Neutrophil (primary cell): ENCODE measurements at regions not wholly inside any gene's neighbourhood (a gene's known extent, or its start where the extent isn't known, plus 50 kb on each side); places are given as distances from the start of the nearest gene placed in this dataset.
"Not testable (repeated sequence)": the region's sequence is repeated elsewhere in the genome, so short reads cannot be mapped to it uniquely, and the experiment has no call there.

Experiments used
- H3K27ac ChIP-seq: fragments of 200-600 bp; sonication (generic); 2 replicates; pipeline ENCODE4 v1.5.1; 2016; ENCODE audit warnings: mild to moderate bottlenecking, moderate library complexity
- H3K27me3 ChIP-seq: fragments of 200-600 bp; sonication (generic); 2 replicates; pipeline ENCODE4 v1.6.0; 2016; ENCODE audit warnings: mild to moderate bottlenecking
- H3K36me3 ChIP-seq: fragments of 200-600 bp; sonication (generic); 2 replicates; pipeline ENCODE4 v1.5.1; 2017
- H3K4me1 ChIP-seq, 2 experiments: fragments of 200-600 bp in 1 of 2; sonication (generic) in 1 of 2; 1 replicate in 1 of 2; 2 replicates in 1 of 2; pipeline versions ENCODE4 v1.5.1 to v1.6.1; 2013 to 2016; ENCODE audit warnings: low read depth in 1 of 2, low read length in 1 of 2, mild to moderate bottlenecking in 1 of 2, moderate library complexity in 1 of 2; ENCODE audit not compliant: control insufficient read depth in 1 of 2, insufficient read depth in 1 of 2
- H3K4me3 ChIP-seq, 2 experiments: fragments of 200-600 bp in 1 of 2; sonication (generic) in 1 of 2; 1 replicate in 1 of 2; 2 replicates in 1 of 2; pipeline ENCODE4 v1.5.1; 2013 to 2016; ENCODE audit warnings: low read depth in 1 of 2, low read length in 1 of 2, mild to moderate bottlenecking in 1 of 2, moderate library complexity in 1 of 2
- H3K9me3 ChIP-seq: fragments of 200-600 bp; sonication (generic); 2 replicates; pipeline ENCODE4 v1.5.1; 2016
- CTCF ChIP-seq: fragments of 200-600 bp; sonication (generic); IDR thresholded peaks from 2 replicates; pipeline ENCODE4 v1.5.1; 2016; ENCODE audit warnings: antibody characterized with exemption

DNA sequence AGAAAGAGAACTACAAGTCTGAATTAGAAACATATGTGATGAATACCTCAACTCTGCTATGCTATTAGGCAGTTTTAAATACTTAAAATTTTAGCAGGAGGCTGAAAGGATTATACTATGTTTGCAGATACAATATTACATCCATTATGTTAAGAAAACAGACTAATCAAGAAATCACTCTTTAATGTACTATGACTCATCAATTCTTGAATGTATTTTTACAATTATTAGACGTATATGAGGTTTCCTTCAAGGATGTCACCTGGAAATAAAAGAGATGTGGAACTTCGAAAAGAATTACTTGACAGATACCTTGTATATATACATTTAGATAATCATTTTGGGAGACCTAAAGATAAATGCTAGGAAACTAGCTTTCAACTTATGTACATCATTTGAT is 835.6 kb upstream of the MIR17HG start:
- Histone ChIP-seq H3K27me3 (no peaks in the 10 kb centered on the region), H3K36me3 (no peaks in the 10 kb centered on the region), H3K4me1 (no peaks in the 10 kb centered on the region), H3K9me3 (no peaks in the 10 kb centered on the region), H3K27ac (no peak overlapping the region), H3K4me3 (no peak overlapping the region)
- no peak for TF ChIP-seq CTCF

- not testable (repeated sequence) for H3K36me3 ChIP-seq, H3K9me3 ChIP-seq
Measured at GRCh38 chr13:90514712-90515111, 832.8 kb upstream of the MIR17HG start.

GRCh38 chr13:90518417-90518816 is 829.1 kb upstream of the MIR17HG start:
- Histone ChIP-seq H3K27me3 (no peaks in the 10 kb centered on the region), H3K4me3 (no peak overlapping the region), H3K4me1 (no peaks in the 10 kb centered on the region), H3K36me3 (no peaks in the 10 kb centered on the region), H3K9me3 (no peaks in the 10 kb centered on the region), H3K27ac (no peak overlapping the region)
- no peak for TF ChIP-seq CTCF

More at GRCh38 chr13:90514712-90515111, 832.8 kb upstream of the MIR17HG start:
- not testable (repeated sequence) for H3K27me3 ChIP-seq, H3K27ac ChIP-seq, H3K4me1 ChIP-seq, H3K4me3 ChIP-seq

GRCh38 chr13:90519157-90519556 is 828.3 kb upstream of the MIR17HG start:
- H3K4me1 ChIP-seq: no peaks in the 10 kb centered on the region
- H3K27me3 ChIP-seq: no peaks in the 10 kb centered on the region
- no peak for TF ChIP-seq CTCF
- no peak overlapping the region for H3K27ac ChIP-seq
- no peaks in the 10 kb centered on the region for H3K36me3 ChIP-seq
- H3K9me3 ChIP-seq: no peaks in the 10 kb centered on the region
- no peak overlapping the region for H3K4me3 ChIP-seq

DNA sequence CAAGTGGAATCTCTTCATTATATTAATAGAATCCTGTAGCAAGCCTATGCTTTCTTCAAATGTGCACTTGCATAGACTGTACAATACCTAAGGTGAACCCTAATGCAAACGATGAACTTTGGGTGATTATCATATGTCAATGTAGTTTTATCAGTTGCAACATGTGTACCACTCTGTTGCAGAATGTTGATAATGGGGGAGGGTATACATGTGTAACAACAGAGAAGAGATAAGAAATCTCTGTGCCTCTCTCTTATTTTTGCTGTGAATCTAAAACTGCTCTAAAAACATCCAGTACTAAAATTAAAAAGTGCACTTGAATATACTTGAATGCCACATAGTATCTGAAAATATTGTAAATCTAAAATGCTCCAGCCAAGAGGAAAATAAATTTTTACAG is 820.8 kb upstream of the MIR17HG start:
- no peaks in the 10 kb centered on the region for H3K36me3 ChIP-seq
- H3K4me3 ChIP-seq: no peak overlapping the region

DNA sequence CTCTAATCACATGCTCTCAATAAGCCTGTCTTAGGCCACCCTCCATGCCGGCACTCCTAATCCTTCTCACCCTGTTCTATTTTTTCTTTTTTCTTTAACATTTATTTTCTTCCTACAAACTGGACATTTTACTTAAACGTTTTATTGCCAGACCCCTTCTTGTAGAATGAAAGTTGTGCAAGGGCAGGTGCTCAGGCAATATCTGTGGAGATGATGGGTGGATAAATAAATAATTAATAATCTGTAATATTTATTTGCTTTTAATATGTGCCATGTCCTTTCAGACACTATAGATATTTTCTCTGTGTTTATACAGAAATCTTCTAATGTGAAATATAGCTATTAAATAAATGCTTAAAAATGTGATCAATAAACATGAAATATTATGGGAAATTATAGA is 815.7 kb upstream of the MIR17HG start:
- Histone ChIP-seq H3K4me1 (no peaks in the 10 kb centered on the region), H3K36me3 (no peaks in the 10 kb centered on the region), H3K4me3 (no peak overlapping the region), H3K9me3 (no peaks in the 10 kb centered on the region), H3K27me3 (no peaks in the 10 kb centered on the region), H3K27ac (no peak overlapping the region)
- TF ChIP-seq CTCF: no peak

More for the DNA sequence above, 820.8 kb upstream of the MIR17HG start:
- no peak overlapping the region for H3K27ac ChIP-seq
- H3K27me3 ChIP-seq: no peaks in the 10 kb centered on the region
- no peaks in the 10 kb centered on the region for H3K4me1 ChIP-seq
- H3K9me3 ChIP-seq: no peaks in the 10 kb centered on the region
- TF ChIP-seq CTCF: no peak
